D341Med (cell line): ENCODE measurements at regions not wholly inside any gene's neighbourhood (a gene's known extent, or its start where the extent isn't known, plus 50 kb on each side); places are given as distances from the start of the nearest gene placed in this dataset.

ENCODE experiments used
- DNase-seq: peaks from one replicate; pipeline ENCODE4 v3.0.0; 2012; ENCODE audit warnings: low spot score

GRCh38 chr15:98387866-98388265, 260.5 kb upstream of the IGF1R start:
- DNase-seq, result no peak

DNA sequence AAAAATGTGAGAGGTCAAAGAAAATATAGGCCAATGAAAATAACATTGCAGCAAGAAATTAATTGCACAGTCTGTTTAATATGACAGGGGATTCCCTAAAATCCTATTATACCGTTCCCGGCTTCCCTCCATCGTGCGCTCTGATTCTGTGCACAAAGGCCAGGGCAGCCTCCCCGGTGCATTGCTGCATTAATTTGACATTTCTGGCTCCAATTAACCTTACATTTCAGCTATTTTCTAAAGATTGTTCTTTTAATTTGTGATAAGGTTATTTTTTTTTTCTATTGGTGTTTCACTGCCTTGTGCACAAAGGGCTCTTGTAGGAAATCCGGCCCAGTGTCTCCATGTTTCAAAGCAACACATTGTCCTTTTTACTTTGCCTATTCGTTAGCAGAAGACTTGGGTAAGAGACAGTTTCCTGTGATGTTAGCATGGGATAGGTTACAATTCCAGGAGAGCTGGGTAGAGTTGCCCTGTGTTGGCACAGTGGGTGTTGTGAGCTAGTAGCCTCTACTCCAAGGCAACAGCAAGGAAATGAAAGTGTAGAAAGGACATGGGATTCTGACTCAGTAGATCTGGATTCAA, 257.3 kb upstream of the IGF1R start:
- no peak for DNase-seq

DNA sequence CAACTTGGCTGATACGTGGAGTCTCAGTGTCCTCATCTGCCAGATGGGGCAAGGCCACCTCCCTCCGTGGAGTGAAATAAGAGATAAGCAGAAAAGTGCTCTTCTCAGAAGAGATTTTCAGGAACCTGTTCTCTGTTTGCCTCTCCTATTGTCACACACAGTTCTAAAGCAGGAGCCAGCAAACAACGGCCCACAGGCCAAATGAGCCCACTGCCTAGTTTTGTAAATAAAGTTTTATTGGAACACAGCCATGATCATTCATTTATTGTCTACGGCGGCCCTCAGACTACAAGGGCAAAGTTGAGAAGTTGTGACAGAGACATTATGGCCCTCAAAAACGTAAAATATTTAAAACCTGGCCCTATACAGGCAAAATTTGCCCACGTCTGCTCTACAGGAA, 256.8 kb upstream of the IGF1R start:
- no peak for DNase-seq

GRCh38 chr15:98393471-98393870, 254.9 kb upstream of the IGF1R start:
- no peak for DNase-seq

DNA sequence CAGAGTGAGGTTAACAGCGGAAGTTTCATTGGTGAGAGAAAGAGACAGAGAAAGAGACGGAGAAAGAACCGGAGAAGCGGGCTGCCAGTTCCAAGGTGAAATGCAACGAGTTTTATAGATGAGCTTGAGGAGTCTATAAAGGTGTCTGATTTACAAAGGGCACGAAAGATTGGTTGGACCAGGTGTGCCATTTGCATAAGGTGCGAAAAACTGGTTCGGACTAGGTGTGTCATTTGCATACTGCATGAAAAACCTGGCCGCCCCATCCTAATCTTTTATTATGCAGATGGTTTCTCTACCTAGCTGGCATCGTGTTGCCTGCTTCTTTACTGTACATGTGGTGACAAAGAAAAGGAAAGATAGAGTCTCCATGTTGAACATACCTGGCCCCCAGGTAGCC, 253.8 kb upstream of the IGF1R start:
- no peak for DNase-seq

DNA sequence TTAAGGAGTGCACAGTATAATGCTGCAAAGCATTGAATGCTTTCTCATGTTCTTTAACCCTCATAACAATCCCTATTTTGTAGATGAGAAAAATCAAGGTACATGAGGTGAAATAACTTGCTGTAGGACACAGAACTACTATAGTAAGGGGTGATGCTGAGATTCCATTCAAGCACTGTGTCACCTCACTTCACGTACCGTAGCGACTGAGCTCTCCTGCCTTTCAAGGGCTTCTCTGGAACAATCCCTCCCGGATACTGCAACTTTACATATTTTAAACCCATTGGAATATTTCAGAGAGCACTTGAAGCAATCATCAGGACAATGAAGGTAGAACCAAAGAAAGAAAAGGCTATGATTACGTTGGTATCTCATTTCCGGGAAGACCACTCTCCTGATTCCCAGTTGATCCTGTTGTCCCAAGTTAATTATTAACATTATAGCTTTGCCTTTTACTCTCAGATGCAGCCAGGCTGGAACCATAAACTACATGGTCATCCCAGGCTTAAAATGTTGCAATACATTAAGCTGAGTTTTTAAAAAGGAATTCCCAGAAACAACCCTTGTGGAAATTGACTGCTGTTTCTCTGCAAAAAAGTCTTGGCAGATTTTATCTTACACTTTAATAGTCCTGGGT, 252.2 kb upstream of the IGF1R start:
- no peak for DNase-seq

DNA sequence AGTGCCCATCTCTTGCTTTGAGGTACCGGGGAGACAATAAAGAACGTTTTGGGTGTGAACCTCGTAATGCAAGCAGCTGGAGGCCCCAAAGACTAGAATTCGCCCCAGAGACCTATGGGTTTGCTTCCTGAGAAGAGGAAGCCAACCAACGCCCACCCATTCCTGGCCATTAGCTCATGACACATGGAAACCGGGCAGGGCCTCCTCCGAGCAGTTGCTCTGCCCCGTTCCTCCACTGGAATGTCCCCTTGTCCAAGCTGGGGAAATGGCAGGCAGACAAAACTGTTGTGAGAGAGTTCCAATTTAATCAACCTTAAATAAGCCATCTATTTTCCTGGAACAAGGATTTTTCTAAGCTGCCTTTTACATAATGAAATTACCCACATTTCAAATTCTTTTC, 250.9 kb upstream of the IGF1R start:
- DNase-seq, result no peak

DNA sequence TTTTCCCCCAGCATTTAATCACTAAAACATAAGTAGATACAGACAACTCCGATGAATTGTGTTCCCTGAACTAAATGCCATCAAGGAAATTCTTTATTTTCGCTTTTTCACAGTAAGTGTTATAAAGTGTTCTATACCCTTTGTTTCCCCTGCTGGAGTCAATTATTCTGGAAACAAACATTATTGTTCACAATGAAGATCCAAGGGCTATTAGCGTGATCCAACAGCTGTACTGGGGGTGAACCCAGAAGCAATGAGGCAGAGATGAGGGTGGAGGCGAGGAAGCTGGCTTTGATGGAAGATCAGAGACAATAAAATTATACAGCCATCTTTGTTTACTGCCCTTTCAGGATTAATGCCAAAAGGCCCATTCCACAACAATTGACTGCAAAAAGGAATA, 250.3 kb upstream of the IGF1R start:
- DNase-seq, result no peak

GRCh38 chr15:98398886-98399285, 249.5 kb upstream of the IGF1R start:
- DNase-seq, result no peak

DNA sequence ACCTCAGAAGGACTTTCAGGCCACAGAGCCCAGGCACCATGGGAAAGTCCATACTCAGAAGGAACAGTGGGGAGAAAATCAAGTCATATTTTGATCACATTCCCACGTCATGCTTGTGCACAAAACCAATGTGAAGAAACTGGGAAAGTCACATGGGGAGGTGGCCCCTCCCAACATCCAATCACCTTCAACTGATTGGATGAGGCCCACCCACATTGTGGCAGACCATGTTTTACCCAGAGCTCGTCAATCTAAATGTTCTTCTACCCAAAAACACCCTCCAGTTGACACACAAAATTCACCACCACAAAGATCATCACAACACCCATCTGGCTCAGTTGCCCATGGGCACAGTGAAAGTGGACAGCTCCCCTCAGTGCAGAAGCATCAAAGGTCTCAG, 248.2 kb upstream of the IGF1R start:
- no peak for DNase-seq

- DNase-seq, result no peak
These were observed 247.3 kb upstream of the IGF1R start for GRCh38 chr15:98401029-98401428.

DNA sequence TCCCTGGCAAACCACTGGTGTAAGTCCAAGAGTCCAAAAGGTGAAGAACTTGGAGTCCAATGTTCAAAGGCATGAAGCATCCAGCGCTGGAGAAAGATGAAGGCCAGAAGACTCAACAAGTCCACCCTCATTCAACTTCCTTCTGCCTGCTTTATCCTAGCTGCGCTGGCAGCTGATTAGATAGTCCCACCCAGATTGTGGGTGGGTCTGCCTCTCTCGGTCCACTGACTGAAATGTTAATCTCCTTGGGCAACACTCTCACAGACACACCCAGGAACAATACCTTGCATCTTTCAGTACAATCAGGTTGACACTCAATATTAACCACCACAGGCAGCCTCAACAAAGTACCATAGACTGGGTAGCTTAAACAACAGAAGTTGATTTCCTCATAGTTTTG, 245.9 kb upstream of the IGF1R start:
- no peak for DNase-seq

DNA sequence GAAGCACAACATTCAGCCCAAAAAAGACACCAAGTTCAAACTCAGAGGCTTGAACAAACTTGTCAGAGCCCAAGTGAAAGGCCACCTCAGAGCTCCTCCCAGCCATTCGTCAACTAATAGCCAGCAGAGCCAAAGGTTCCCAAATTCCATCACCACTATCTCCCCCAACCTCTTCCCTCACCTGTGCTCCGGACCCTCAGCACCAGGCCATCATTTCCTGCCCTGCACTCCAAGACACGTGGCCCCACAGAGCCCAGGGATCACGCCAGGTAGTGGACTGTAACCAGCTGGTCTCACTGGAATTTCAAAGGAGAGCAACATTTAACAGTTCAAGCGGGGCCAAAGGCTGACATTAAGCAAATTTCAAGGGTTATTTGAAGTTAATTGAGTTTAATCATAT, 245.2 kb upstream of the IGF1R start:
- no peak for DNase-seq

DNA sequence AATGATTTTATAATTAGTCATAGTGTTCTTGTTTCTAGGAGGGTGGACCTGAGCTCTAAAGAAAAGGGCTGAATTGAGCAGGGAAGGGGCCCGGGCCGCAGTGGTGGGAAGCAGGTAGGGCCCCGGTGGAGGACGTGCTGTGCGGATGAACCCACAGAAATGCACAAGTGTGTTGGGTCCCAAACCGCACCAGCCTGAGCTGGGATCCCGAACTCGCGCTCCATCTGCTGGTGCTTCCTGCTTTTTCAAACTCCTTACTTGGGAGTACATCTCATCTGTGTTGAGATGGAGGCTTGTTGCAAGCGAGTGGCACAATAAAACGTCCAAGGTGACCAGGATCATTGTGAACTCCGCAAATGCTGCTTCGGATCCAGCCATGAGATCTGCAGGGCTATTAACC, 244.8 kb upstream of the IGF1R start:
- DNase-seq, result no peak

GRCh38 chr15:98405013-98405412, 243.3 kb upstream of the IGF1R start:
- DNase-seq, result no peak

- no peak for DNase-seq
These were observed 240.1 kb upstream of the IGF1R start for GRCh38 chr15:98408231-98408630.

DNA sequence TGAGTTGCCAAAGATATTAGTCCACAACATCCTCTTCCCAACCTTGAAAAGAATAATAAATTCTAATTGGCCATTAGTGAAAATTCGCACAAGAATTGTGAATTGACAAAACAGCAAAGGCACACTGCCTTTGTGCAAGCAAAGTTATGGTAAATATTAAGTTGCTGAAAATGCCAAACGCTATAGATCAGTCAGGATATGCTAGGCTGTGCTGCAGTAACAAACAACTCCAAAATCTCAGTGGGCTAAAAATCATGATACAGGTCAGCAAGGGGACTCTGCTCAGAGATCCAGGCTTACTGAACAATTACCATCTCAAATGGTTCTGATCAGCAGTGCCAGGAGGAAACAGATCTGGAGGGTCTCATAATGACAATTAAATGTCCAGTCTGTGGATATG, 238.0 kb upstream of the IGF1R start:
- DNase-seq, result no peak

- no peak for DNase-seq
These were observed 235.5 kb upstream of the IGF1R start for GRCh38 chr15:98412852-98413251.

GRCh38 chr15:98413933-98414546, 234.3 kb upstream of the IGF1R start:
- no peak for DNase-seq

GRCh38 chr15:98416222-98416855, 232.0 kb upstream of the IGF1R start:
- no peak for DNase-seq

GRCh38 chr15:98417346-98417745, 231.0 kb upstream of the IGF1R start:
- DNase-seq, result no peak

DNA sequence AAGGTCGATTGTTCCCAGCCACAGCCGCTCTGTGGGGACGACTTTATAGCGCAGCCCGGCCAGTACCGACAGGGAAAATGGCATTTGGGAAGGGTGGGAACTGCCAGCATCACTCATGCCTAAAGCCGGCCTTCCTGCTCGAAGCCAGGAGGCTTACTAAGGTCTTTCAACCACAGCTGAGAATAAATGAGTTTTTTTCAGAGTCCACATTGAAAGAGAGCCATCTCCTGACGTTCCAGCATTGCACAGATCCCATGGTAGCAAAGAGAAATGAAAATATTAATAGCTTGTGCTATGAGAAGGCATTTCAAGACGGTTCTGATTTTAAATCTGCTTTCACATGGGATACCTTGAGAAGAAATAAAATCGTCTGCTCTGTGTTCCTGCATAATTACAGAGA, 230.2 kb upstream of the IGF1R start:
- no peak for DNase-seq

- DNase-seq, result no peak
These were observed 229.1 kb upstream of the IGF1R start for GRCh38 chr15:98419173-98419780.
